Brain microvascular endothelial cell (primary cell): ENCODE measurements at regions not wholly inside any gene's neighbourhood (a gene's known extent, or its start where the extent isn't known, plus 50 kb on each side); places are given as distances from the start of the nearest gene placed in this dataset.

Experiments
- DNase-seq: peaks from one replicate; pipeline ENCODE4 v3.0.0-alpha.2; 2020
- H3K27ac ChIP-seq: fragments of 250-450 bp; sonication (Bioruptor Pico); 2 replicates; pipeline ENCODE4 v1.5.1; 2020; ENCODE audit warnings: mild to moderate bottlenecking, moderate library complexity
- H3K27me3 ChIP-seq: fragments of 250-450 bp; sonication (Bioruptor Pico); replicated peaks from 2 replicates; pipeline ENCODE4 v1.5.1; 2020; ENCODE audit warnings: mild to moderate bottlenecking
- H3K36me3 ChIP-seq: fragments of 250-450 bp; sonication (Bioruptor Pico); replicated peaks from 2 replicates; pipeline ENCODE4 v1.5.1; 2020; ENCODE audit warnings: mild to moderate bottlenecking
- H3K4me3 ChIP-seq: 2 replicates; pipeline ENCODE4 v1.5.1; 2011; ENCODE audit warnings: low read depth, mild to moderate bottlenecking, control low read depth, low read length, moderate library complexity
- CTCF ChIP-seq: IDR thresholded peaks from 2 replicates; pipeline ENCODE4 v1.5.1; 2011; ENCODE audit warnings: low read depth, mild to moderate bottlenecking, moderate library complexity, low read length, control low read depth, inconsistent platforms; ENCODE audit errors: missing control alignments
- in situ Hi-C: cut with HindIII; loops from 2 replicates; pipeline ENCODE4 v1.10.0; 2017; ENCODE audit warnings: low sequenced_read_pairs, low pct_ligation_motif_present

GRCh38 chr3:111323019-111323418, 219.0 kb upstream of the CD96 start:
- TF ChIP-seq CTCF: no peak
- in situ Hi-C loops: no loop called here
- DNase-seq: no peak
- Histone ChIP-seq H3K27ac (no peak overlapping the region), H3K4me3 (no peak overlapping the region), H3K36me3 (no peaks in the 10 kb centered on the region), H3K27me3 (no peaks in the 10 kb centered on the region)

GRCh38 chr3:111324151-111324550, 217.8 kb upstream of the CD96 start:
- Histone ChIP-seq H3K27ac (no peak overlapping the region), H3K36me3 (no peaks in the 10 kb centered on the region), H3K27me3 (no peaks in the 10 kb centered on the region), H3K4me3 (no peak overlapping the region)
- in situ Hi-C loops: no loop called here
- no peak for DNase-seq
- no peak for TF ChIP-seq CTCF

GRCh38 chr3:111324645-111325044, 217.4 kb upstream of the CD96 start:
- no peak overlapping the region for H3K27ac ChIP-seq
- no peak overlapping the region for H3K4me3 ChIP-seq
- TF ChIP-seq CTCF: no peak
- in situ Hi-C loops: no loop called here
- H3K27me3 ChIP-seq: no peaks in the 10 kb centered on the region
- no peak for DNase-seq
- no peaks in the 10 kb centered on the region for H3K36me3 ChIP-seq

- no peaks in the 10 kb centered on the region for H3K27me3 ChIP-seq
- H3K27ac ChIP-seq: no peak overlapping the region
- in situ Hi-C loops: no loop called here
- DNase-seq: no peak
- TF ChIP-seq CTCF: no peak
- no peaks in the 10 kb centered on the region for H3K36me3 ChIP-seq
- H3K4me3 ChIP-seq: no peak overlapping the region
Observed at GRCh38 chr3:111325160-111325718, 216.8 kb upstream of the CD96 start.

GRCh38 chr3:111326144-111326995, 215.6 kb upstream of the CD96 start:
- no peaks in the 10 kb centered on the region for H3K27me3 ChIP-seq
- in situ Hi-C loops: no loop called here
- no peaks in the 10 kb centered on the region for H3K36me3 ChIP-seq
- no peak for TF ChIP-seq CTCF
- no peak overlapping the region for H3K27ac ChIP-seq
- no peak for DNase-seq
- no peak overlapping the region for H3K4me3 ChIP-seq
